ENCODE measurements at regions not wholly inside any gene's neighbourhood (a gene's known extent, or its start where the extent isn't known, plus 50 kb on each side); places are given as distances from the start of the nearest gene placed in this dataset.

DNA sequence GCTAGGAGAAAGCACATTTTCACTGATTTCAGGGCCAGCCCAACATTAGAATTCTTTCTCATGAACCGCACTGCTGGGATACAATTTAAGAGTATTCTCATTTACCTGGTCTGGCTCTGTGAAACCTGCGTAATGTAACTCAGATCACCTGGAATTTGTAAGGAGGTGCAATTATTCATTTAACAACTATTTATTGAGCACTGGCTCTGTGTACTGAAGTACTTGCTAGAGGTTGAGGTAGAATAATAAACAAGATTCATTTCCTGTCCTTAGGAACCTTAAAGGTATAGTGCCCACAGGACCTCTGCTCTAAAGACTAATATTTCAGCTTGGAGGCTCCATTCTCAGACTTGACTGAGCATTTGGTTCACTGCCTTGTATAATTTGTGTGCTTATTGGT lies 242.2 kb upstream of the ZPLD1 start:
- Histone ChIP-seq H3K36me3 (ENCODE audit: insufficient read depth, low read length, poor library complexity, severe bottlenecking) (no peaks in the 10 kb centered on the region), H3K4me1 (ENCODE audit: insufficient read depth, low read length, poor library complexity, severe bottlenecking) (no peaks in the 10 kb centered on the region), H3K9me3 (ENCODE audit: low read depth, low read length, poor library complexity, severe bottlenecking) (no peaks in the 10 kb centered on the region), H3K27ac (ENCODE audit: low read depth, low read length, poor library complexity, severe bottlenecking) (no peak overlapping the region), H3K4me3 (ENCODE audit: low read depth, low read length, poor library complexity, severe bottlenecking) (no peak overlapping the region), H3K27me3 (replicated peaks; ENCODE audit: insufficient read depth, low read depth, low read length, poor library complexity) (no peaks in the 10 kb centered on the region)
- ChIA-PET CTCF (no interaction called here), POLR2A (ENCODE audit: low non-redundant PET) (no interaction called here)
- intact Hi-C loops (cut with micrococcal nuclease; ENCODE audit: unreplicated experiment), result no loop called here
- TF ChIP-seq, protein P1, sequence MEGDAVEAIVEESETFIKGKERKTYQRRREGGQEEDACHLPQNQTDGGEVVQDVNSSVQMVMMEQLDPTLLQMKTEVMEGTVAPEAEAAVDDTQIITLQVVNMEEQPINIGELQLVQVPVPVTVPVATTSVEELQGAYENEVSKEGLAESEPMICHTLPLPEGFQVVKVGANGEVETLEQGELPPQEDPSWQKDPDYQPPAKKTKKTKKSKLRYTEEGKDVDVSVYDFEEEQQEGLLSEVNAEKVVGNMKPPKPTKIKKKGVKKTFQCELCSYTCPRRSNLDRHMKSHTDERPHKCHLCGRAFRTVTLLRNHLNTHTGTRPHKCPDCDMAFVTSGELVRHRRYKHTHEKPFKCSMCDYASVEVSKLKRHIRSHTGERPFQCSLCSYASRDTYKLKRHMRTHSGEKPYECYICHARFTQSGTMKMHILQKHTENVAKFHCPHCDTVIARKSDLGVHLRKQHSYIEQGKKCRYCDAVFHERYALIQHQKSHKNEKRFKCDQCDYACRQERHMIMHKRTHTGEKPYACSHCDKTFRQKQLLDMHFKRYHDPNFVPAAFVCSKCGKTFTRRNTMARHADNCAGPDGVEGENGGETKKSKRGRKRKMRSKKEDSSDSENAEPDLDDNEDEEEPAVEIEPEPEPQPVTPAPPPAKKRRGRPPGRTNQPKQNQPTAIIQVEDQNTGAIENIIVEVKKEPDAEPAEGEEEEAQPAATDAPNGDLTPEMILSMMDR (conservative IDR thresholded peaks at IDR 0.05; ENCODE audit: low read depth, low read length), result no peak
- TF ChIP-seq EZH2 (IDR thresholded peaks at IDR 0.05; ENCODE audit: borderline replicate concordance, low read depth, low read length, poor library complexity, severe bottlenecking), result no peak
- no TSS peak for BruUV-seq (replicated peaks)
- DNase-seq (ENCODE audit: low spot score), result no peak

DNA sequence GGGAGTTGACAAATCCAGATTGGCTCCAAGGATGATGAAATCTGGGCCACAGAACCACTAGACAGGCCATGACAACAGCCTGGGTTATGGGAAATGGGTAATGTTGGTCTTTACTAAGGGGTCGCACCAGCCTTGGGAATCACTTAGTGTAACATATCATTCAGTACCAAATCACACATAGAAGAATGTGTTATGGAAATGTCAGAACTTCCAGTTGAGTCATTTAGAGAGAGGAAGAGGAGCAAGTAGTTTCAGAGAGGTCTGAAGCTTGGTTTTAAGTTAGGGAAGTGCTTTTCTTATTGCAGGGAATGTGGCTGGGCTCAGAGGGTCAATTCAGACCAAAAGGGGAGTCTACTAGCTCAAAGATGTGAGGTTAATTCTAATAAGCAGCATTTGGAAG lies 241.6 kb upstream of the ZPLD1 start:
- Histone ChIP-seq H3K27me3 (replicated peaks; ENCODE audit: insufficient read depth, low read depth, low read length, poor library complexity) (no peaks in the 10 kb centered on the region), H3K4me1 (ENCODE audit: insufficient read depth, low read length, poor library complexity, severe bottlenecking) (no peaks in the 10 kb centered on the region), H3K4me3 (ENCODE audit: low read depth, low read length, poor library complexity, severe bottlenecking) (no peak overlapping the region), H3K36me3 (ENCODE audit: insufficient read depth, low read length, poor library complexity, severe bottlenecking) (no peaks in the 10 kb centered on the region), H3K9me3 (ENCODE audit: low read depth, low read length, poor library complexity, severe bottlenecking) (no peaks in the 10 kb centered on the region), H3K27ac (ENCODE audit: low read depth, low read length, poor library complexity, severe bottlenecking) (no peak overlapping the region)
- ChIA-PET CTCF (no interaction called here), POLR2A (ENCODE audit: low non-redundant PET) (no interaction called here)
- intact Hi-C loops (cut with micrococcal nuclease; ENCODE audit: unreplicated experiment), result no loop called here
- DNase-seq (ENCODE audit: low spot score), result no peak
- TF ChIP-seq EZH2 (IDR thresholded peaks at IDR 0.05; ENCODE audit: borderline replicate concordance, low read depth, low read length, poor library complexity, severe bottlenecking), result no peak
- TF ChIP-seq, protein P1 (conservative IDR thresholded peaks at IDR 0.05; ENCODE audit: low read depth, low read length), result no peak
- no TSS peak for BruUV-seq (replicated peaks)

DNA sequence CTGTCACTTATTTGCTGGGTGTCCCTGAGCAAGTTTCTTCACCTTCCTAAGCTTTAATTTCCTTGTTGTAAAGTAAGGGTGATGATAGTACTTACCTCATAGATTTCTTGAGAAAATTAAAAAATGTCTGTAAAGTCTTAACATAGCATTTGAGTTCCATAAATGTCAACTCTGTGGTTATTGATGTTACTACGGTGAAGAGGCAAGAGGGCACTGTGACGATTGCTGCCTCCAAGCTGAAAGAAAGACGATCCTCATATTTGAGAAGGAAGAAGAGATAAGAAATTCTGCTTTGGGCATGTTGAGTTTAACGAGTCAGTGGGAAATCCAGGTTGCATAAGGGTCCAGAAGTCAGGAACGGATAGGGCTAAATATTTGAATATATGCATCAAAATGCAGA lies 240.8 kb upstream of the ZPLD1 start:
- POLR2A ChIA-PET (ENCODE audit: low non-redundant PET), result no interaction called here
- no peaks in the 10 kb centered on the region for H3K4me1 ChIP-seq (ENCODE audit: insufficient read depth, low read length, poor library complexity, severe bottlenecking)
- H3K27ac ChIP-seq (ENCODE audit: low read depth, low read length, poor library complexity, severe bottlenecking), result no peak overlapping the region
- no peaks in the 10 kb centered on the region for H3K36me3 ChIP-seq (ENCODE audit: insufficient read depth, low read length, poor library complexity, severe bottlenecking)
- H3K4me3 ChIP-seq (ENCODE audit: low read depth, low read length, poor library complexity, severe bottlenecking), result no peak overlapping the region
- CTCF ChIA-PET, result no interaction called here
- TF ChIP-seq, protein P1 (conservative IDR thresholded peaks at IDR 0.05; ENCODE audit: low read depth, low read length), result no peak
- TF ChIP-seq EZH2 (IDR thresholded peaks at IDR 0.05; ENCODE audit: borderline replicate concordance, low read depth, low read length, poor library complexity, severe bottlenecking), result no peak
- intact Hi-C loops (cut with micrococcal nuclease; ENCODE audit: unreplicated experiment), result no loop called here
- DNase-seq (ENCODE audit: low spot score), result no peak
- H3K27me3 ChIP-seq (replicated peaks; ENCODE audit: insufficient read depth, low read depth, low read length, poor library complexity), result no peaks in the 10 kb centered on the region
- no peaks in the 10 kb centered on the region for H3K9me3 ChIP-seq (ENCODE audit: low read depth, low read length, poor library complexity, severe bottlenecking)
- BruUV-seq (replicated peaks), result no TSS peak

All from A673 (cell line).